GM12878 (cell line): ENCODE measurements at regions not wholly inside any gene's neighbourhood (a gene's known extent, or its start where the extent isn't known, plus 50 kb on each side); places are given as distances from the start of the nearest gene placed in this dataset.

Source experiments
- ATAC-seq: fragments of 200-7000 bp; cut with Tn5 transposase; 3 replicates; pipeline ENCODE4 v1.9.1; 2020; ENCODE audit warnings: mild to moderate bottlenecking, moderate library complexity
- BruUV-seq: library from RNA; stranded (reverse); fragments of 400-500 nt; replicated peaks from 2 replicates; lab custom pipeline; 2021; lab: Mats Ljungman, UMichigan
- CTCF ChIA-PET: fragments of 300-600 bp; sonication (Branson Sonifier 250); formaldehyde crosslinking; extraction: SDS; loops from one replicate; lab custom pipeline; 2021; ENCODE audit warnings: inconsistent platforms; lab: Yijun Ruan, JAX
- POLR2A ChIA-PET: fragments of 350-600 bp; formaldehyde crosslinking; extraction: SDS; loops from one replicate; lab custom pipeline; 2021; ENCODE audit warnings: inconsistent platforms; lab: Charles Lee
- RAD21 ChIA-PET: fragments of 300-600 bp; sonication (Branson Sonifier 250); formaldehyde crosslinking; loops from one replicate; lab custom pipeline; 2023; ENCODE audit warnings: antibody characterized with exemption; ENCODE audit not compliant: unreplicated experiment; lab: Charles Lee
- SMC1A ChIA-PET: fragments of 300-600 bp; sonication (Branson Sonifier 250); formaldehyde crosslinking; loops from one replicate; lab custom pipeline; 2023; ENCODE audit not compliant: unreplicated experiment, uncharacterized antibody; lab: Charles Lee
- DNase-seq: peaks from one replicate; pipeline ENCODE4 v3.0.0-alpha.2; 2011; ENCODE audit warnings: low read depth, low spot score
- FAIRE-seq: peaks from 3 replicates; lab custom pipeline; 2011; peaks lifted over from hg19 to GRCh38; lab: Jason Lieb, UNC
- H2AFZ ChIP-seq: 2 replicates; pipeline ENCODE4 v1.6.0; 2011; ENCODE audit warnings: low read depth, low read length, control low read depth; ENCODE audit not compliant: control insufficient read depth
- H3K27ac ChIP-seq: 2 replicates; pipeline ENCODE4 v1.5.1; 2011; ENCODE audit warnings: control low read depth; ENCODE audit not compliant: control insufficient read depth, insufficient read depth
- H3K27me3 ChIP-seq, 2 experiments: replicated peaks in 1 of 2; 2 replicates each; pipeline versions ENCODE4 v1.6.0 to v1.6.1; 2011; ENCODE audit warnings: low read length in 1 of 2; ENCODE audit not compliant: control insufficient read depth in 2 of 2, insufficient read depth in 2 of 2
- H3K36me3 ChIP-seq, 2 experiments: 2 replicates each; pipeline ENCODE4 v1.5.1; 2011; ENCODE audit warnings: low read length in 1 of 2; ENCODE audit not compliant: control insufficient read depth in 2 of 2, insufficient read depth in 2 of 2
- H3K4me1 ChIP-seq: 2 replicates; pipeline ENCODE4 v1.6.1; 2011; ENCODE audit warnings: mild to moderate bottlenecking, low read length, moderate library complexity, mixed read lengths; ENCODE audit not compliant: control insufficient read depth, insufficient read depth
- H3K4me2 ChIP-seq: 2 replicates; pipeline ENCODE4 v1.6.0; 2011; ENCODE audit warnings: control low read depth; ENCODE audit not compliant: control insufficient read depth, insufficient read depth
- H3K4me3 ChIP-seq: fragments of 200-600 bp; sonication (generic); 2 replicates; pipeline ENCODE4 v1.5.1; 2016
- H3K79me2 ChIP-seq: 2 replicates; pipeline ENCODE4 v1.6.0; 2011; ENCODE audit warnings: low read length; ENCODE audit not compliant: control insufficient read depth, insufficient read depth
- H3K9ac ChIP-seq: 2 replicates; pipeline ENCODE4 v1.8.0; 2011; ENCODE audit warnings: low read length, control low read depth, mixed read lengths; ENCODE audit not compliant: control insufficient read depth, insufficient read depth
- H3K9me3 ChIP-seq: replicated peaks from 3 replicates; pipeline ENCODE4 v1.5.1; 2011; ENCODE audit warnings: mild to moderate bottlenecking, low read length; ENCODE audit not compliant: control insufficient read depth, insufficient read depth
- H4K20me1 ChIP-seq: 2 replicates; pipeline ENCODE4 v1.6.0; 2011; ENCODE audit not compliant: control insufficient read depth, insufficient read depth
- E2F8 ChIP-seq: fragments of 450-650 bp; IDR thresholded peaks from 2 replicates; pipeline ENCODE4 v1.6.1; 2018; ENCODE audit warnings: mild to moderate bottlenecking, low read depth, moderate library complexity; ENCODE audit not compliant: partially characterized antibody
- EED ChIP-seq: sonication (generic); IDR thresholded peaks from 2 replicates; pipeline ENCODE4 v1.6.1; 2016; ENCODE audit warnings: antibody characterized with exemption, low read depth
- FOXM1 ChIP-seq: IDR thresholded peaks from 2 replicates; pipeline ENCODE4 v1.6.1; 2012; ENCODE audit warnings: low read depth, mild to moderate bottlenecking, inconsistent platforms, low read length, moderate library complexity
- HDAC6 ChIP-seq: fragments of 200-600 bp; sonication (generic); IDR thresholded peaks from one replicate; pipeline ENCODE4 v1.8.0; 2017; ENCODE audit warnings: antibody characterized with exemption; ENCODE audit not compliant: unreplicated experiment
- IKZF2 ChIP-seq, 2 experiments: fragments of 450-650 bp; IDR thresholded peaks; 2 replicates each; pipeline ENCODE4 v1.6.1; 2017; ENCODE audit warnings: mild to moderate bottlenecking in 2 of 2, moderate library complexity in 2 of 2
- MEF2A ChIP-seq: IDR thresholded peaks from 2 replicates; pipeline ENCODE4 v1.6.1; 2011; ENCODE audit warnings: low read depth, mild to moderate bottlenecking, low read length, moderate library complexity; ENCODE audit not compliant: insufficient read depth
- MTA2 ChIP-seq: fragments of 450-650 bp; IDR thresholded peaks from 2 replicates; pipeline ENCODE4 v1.6.1; 2016; ENCODE audit warnings: low read depth, mild to moderate bottlenecking, moderate library complexity
- NFIC ChIP-seq: IDR thresholded peaks from 2 replicates; pipeline ENCODE4 v1.6.1; 2012; ENCODE audit warnings: low read depth, mild to moderate bottlenecking, inconsistent platforms, low read length, moderate library complexity
- NKRF ChIP-seq: fragments of 450-650 bp; conservative IDR thresholded peaks from 2 replicates; pipeline ENCODE4 v1.6.1; 2017; ENCODE audit warnings: mild to moderate bottlenecking, moderate library complexity
- RAD21 ChIP-seq: IDR thresholded peaks from 2 replicates; pipeline ENCODE4 v1.6.1; 2011; ENCODE audit warnings: mild to moderate bottlenecking, low read depth, low read length, moderate library complexity; ENCODE audit not compliant: insufficient read depth
- RBBP5 ChIP-seq: fragments of 200-600 bp; sonication (generic); conservative IDR thresholded peaks from 2 replicates; pipeline ENCODE4 v1.6.1; 2016
- TCF12 ChIP-seq: IDR thresholded peaks from 2 replicates; pipeline ENCODE4 v1.6.1; 2011; ENCODE audit warnings: low read depth, mild to moderate bottlenecking, low read length
- ZNF207 ChIP-seq: fragments of 450-650 bp; IDR thresholded peaks from 2 replicates; pipeline ENCODE4 v1.6.1; 2014; ENCODE audit warnings: antibody characterized with exemption, mild to moderate bottlenecking, borderline replicate concordance
- WGBS: methylation state at CpG from one replicate; pipeline ENCODE4 v1.1.6; 2016; ENCODE audit warnings: low lambda C conversion rate; ENCODE audit not compliant: insufficient replicate concordance, insufficient coverage; ENCODE audit errors: missing lambda C conversion rate; 5-methylcytosine and 5-hydroxymethylcytosine counted together
- in situ Hi-C: fragments of 300-500 bp; cut with MboI; formaldehyde crosslinking; loops from 9 replicates; pipeline ENCODE4 v1.14.3; 2018; ENCODE audit warnings: mixed read lengths
- intact Hi-C: fragments of 100-400 bp; cut with micrococcal nuclease; formaldehyde crosslinking; loops from one replicate; pipeline ENCODE4 v1.14.2; 2022; ENCODE audit not compliant: unreplicated experiment

- H3K27ac ChIP-seq: no peak overlapping the region
- no peak for DNase-seq
- H3K79me2 ChIP-seq: no peaks in the 10 kb centered on the region
- CTCF ChIA-PET: no interaction called here
- FAIRE-seq: no peak
- H3K27me3 ChIP-seq: no peaks in the 10 kb centered on the region
- in situ Hi-C loops (no loop called here), intact Hi-C loops (no loop called here)
- H3K36me3 ChIP-seq: no peaks in the 10 kb centered on the region
- no peaks in the 10 kb centered on the region; the same call in 2 of the 3 replicates for H3K9me3 ChIP-seq
- SMC1A ChIA-PET: no interaction called here
- H4K20me1 ChIP-seq: no peaks in the 10 kb centered on the region
- POLR2A ChIA-PET: no interaction called here
- WGBS: 49% methylated on average over 4 of the region's 4 CpGs
- no peak overlapping the region for H3K9ac ChIP-seq
- no TSS peak for BruUV-seq
- RAD21 ChIA-PET: no interaction called here
- no peak for TF ChIP-seq NKRF
- TF ChIP-seq TCF12: no peak
- no peak for TF ChIP-seq MEF2A
- TF ChIP-seq MTA2: no peak
- no peak for TF ChIP-seq FOXM1
- TF ChIP-seq RAD21: no peak
- TF ChIP-seq ZNF207: no peak
- TF ChIP-seq IKZF2 (IDR thresholded peaks at IDR 0.05): no peak
- TF ChIP-seq E2F8: no peak
- no peak for TF ChIP-seq RBBP5
- TF ChIP-seq HDAC6: no peak
- TF ChIP-seq NFIC: no peak
- TF ChIP-seq EED: no peak
- no peak overlapping the region for H2AFZ ChIP-seq
- no peak for ATAC-seq
- H3K4me3 ChIP-seq: no peak overlapping the region
- H3K4me1 ChIP-seq: no peaks in the 10 kb centered on the region
- no peak overlapping the region for H3K4me2 ChIP-seq
Measured at GRCh38 chr16:6248199-6248598, 1084.4 kb upstream of the RBFOX1 start.
